IMR-90 (cell line): ENCODE measurements at regions not wholly inside any gene's neighbourhood (a gene's known extent, or its start where the extent isn't known, plus 50 kb on each side); places are given as distances from the start of the nearest gene placed in this dataset.

ENCODE experiments used
- ATAC-seq: fragments of 200-7000 bp; cut with Tn5 transposase; 2 replicates; pipeline ENCODE4 v1.9.1; 2020; ENCODE audit warnings: low read depth, mild to moderate bottlenecking, moderate library complexity
- BruUV-seq: library from RNA; stranded (reverse); fragments of 400-500 nt; replicated peaks from 2 replicates; lab custom pipeline; 2021; lab: Mats Ljungman, UMichigan
- CTCF ChIA-PET: fragments of 300-600 bp; formaldehyde crosslinking; extraction: SDS; loops from one replicate; lab custom pipeline; 2021; ENCODE audit warnings: antibody characterized with exemption; lab: Yijun Ruan, JAX
- POLR2A ChIA-PET: fragments of 300-600 bp; sonication (Branson Sonifier 250); formaldehyde crosslinking; loops from one replicate; lab custom pipeline; 2022; ENCODE audit warnings: antibody characterized with exemption; ENCODE audit not compliant: unreplicated experiment; lab: Charles Lee
- DNase-seq: peaks from one replicate; pipeline ENCODE4 v3.0.0; 2013
- H2AFZ ChIP-seq: replicated peaks from 2 replicates; pipeline ENCODE3; 2013; ENCODE audit warnings: low read length, mild to moderate bottlenecking; ENCODE audit not compliant: poor library complexity
- H2AK5ac ChIP-seq: 2 replicates; pipeline ENCODE4 v1.6.1; 2013; ENCODE audit warnings: low read depth, low read length, inconsistent platforms
- H2AK9ac ChIP-seq: replicated peaks from 2 replicates; pipeline ENCODE3; 2013; ENCODE audit warnings: mild to moderate bottlenecking, low read depth, low read length, moderate library complexity; ENCODE audit not compliant: poor library complexity
- H2BK120ac ChIP-seq: 2 replicates; pipeline ENCODE4 v1.6.1; 2013; ENCODE audit warnings: low read depth, low read length, inconsistent platforms
- H2BK15ac ChIP-seq: 3 replicates; pipeline ENCODE4 v1.6.1; 2013; ENCODE audit warnings: low read depth, low read length, inconsistent platforms
- H2BK20ac ChIP-seq: 2 replicates; pipeline ENCODE4 v1.6.1; 2013; ENCODE audit warnings: low read depth, mild to moderate bottlenecking, inconsistent platforms, low read length, moderate library complexity
- H2BK5ac ChIP-seq: 2 replicates; pipeline ENCODE4 v1.6.1; 2013; ENCODE audit warnings: mild to moderate bottlenecking, low read depth, low read length, inconsistent platforms; ENCODE audit not compliant: poor library complexity, severe bottlenecking
- H3K14ac ChIP-seq: replicated peaks from 2 replicates; pipeline ENCODE4 v1.6.1; 2013; ENCODE audit warnings: low read depth, low read length, inconsistent platforms
- H3K18ac ChIP-seq: 2 replicates; pipeline ENCODE4 v1.6.1; 2013; ENCODE audit warnings: low read depth, low read length, control low read depth
- H3K23ac ChIP-seq: 2 replicates; pipeline ENCODE4 v1.6.1; 2013; ENCODE audit warnings: low read depth, low read length, inconsistent platforms
- H3K27ac ChIP-seq: 2 replicates; pipeline ENCODE4 v1.5.1; 2013; ENCODE audit warnings: mild to moderate bottlenecking, control low read depth, low read length; ENCODE audit not compliant: insufficient read depth
- H3K27me3 ChIP-seq: 2 replicates; pipeline ENCODE4 v1.6.1; 2013; ENCODE audit warnings: low read length; ENCODE audit not compliant: control insufficient read depth, insufficient read depth
- H3K36me3 ChIP-seq: 2 replicates; pipeline ENCODE4 v1.6.1; 2013; ENCODE audit warnings: low read length, mixed read lengths; ENCODE audit not compliant: control insufficient read depth, insufficient read depth
- H3K4ac ChIP-seq: 2 replicates; pipeline ENCODE4 v1.6.1; 2013; ENCODE audit warnings: low read depth, low read length, inconsistent platforms
- H3K4me1 ChIP-seq: 2 replicates; pipeline ENCODE4 v1.6.1; 2013; ENCODE audit warnings: low read length, mixed read lengths; ENCODE audit not compliant: control insufficient read depth, insufficient read depth
- H3K4me2 ChIP-seq: 2 replicates; pipeline ENCODE4 v1.6.1; 2013; ENCODE audit warnings: low read depth, mild to moderate bottlenecking, control low read depth, low read length, moderate library complexity
- H3K4me3 ChIP-seq: 2 replicates; pipeline ENCODE4 v1.5.1; 2013; ENCODE audit warnings: low read depth, mild to moderate bottlenecking, control low read depth, low read length, moderate library complexity; ENCODE audit not compliant: insufficient read depth
- H3K56ac ChIP-seq: 2 replicates; pipeline ENCODE4 v1.6.1; 2013; ENCODE audit warnings: low read length, inconsistent platforms; ENCODE audit not compliant: insufficient read depth; ENCODE audit errors: extremely low read depth
- H3K79me1 ChIP-seq, 2 experiments: 2 replicates each; pipeline ENCODE4 v1.6.1; 2013; ENCODE audit warnings: low read length in 2 of 2, inconsistent platforms in 1 of 2, low read depth in 1 of 2
- H3K9ac ChIP-seq: 2 replicates; pipeline ENCODE4 v1.6.1; 2013; ENCODE audit warnings: low read depth, low read length, control low read depth
- H3K9me1 ChIP-seq: 2 replicates; pipeline ENCODE4 v1.6.1; 2013; ENCODE audit warnings: low read length, inconsistent platforms; ENCODE audit not compliant: insufficient read depth
- H3K9me3 ChIP-seq: 2 replicates; pipeline ENCODE4 v1.6.1; 2013; ENCODE audit warnings: low read length; ENCODE audit not compliant: control insufficient read depth, insufficient read depth
- H4K20me1 ChIP-seq: 2 replicates; pipeline ENCODE4 v1.6.1; 2013; ENCODE audit warnings: low read length, inconsistent platforms; ENCODE audit not compliant: insufficient read depth
- H4K5ac ChIP-seq: 2 replicates; pipeline ENCODE4 v1.6.1; 2013; ENCODE audit warnings: mild to moderate bottlenecking, low read depth, low read length, control low read depth
- H4K8ac ChIP-seq, 2 experiments: 2 replicates each; pipeline ENCODE4 v1.6.1; 2013; ENCODE audit warnings: low read depth in 2 of 2, low read length in 2 of 2, control low read depth in 1 of 2, inconsistent platforms in 1 of 2
- H4K91ac ChIP-seq: 2 replicates; pipeline ENCODE4 v1.6.1; 2013; ENCODE audit warnings: low read depth, low read length, inconsistent platforms; ENCODE audit not compliant: insufficient read depth
- BHLHE40 ChIP-seq: fragments of 150-350 bp; IDR thresholded peaks from 2 replicates; pipeline ENCODE4 v1.6.1; 2016; ENCODE audit warnings: mild to moderate bottlenecking, low read depth, low read length
- CEBPB ChIP-seq: IDR thresholded peaks from 2 replicates; pipeline ENCODE4 v1.6.1; 2012; ENCODE audit warnings: low read depth, low read length, improper control_type of control experiment
- CHD1 ChIP-seq: IDR thresholded peaks from 2 replicates; pipeline ENCODE4 v1.6.1; 2012; ENCODE audit warnings: low read depth, low read length, improper control_type of control experiment
- CTCF ChIP-seq: conservative IDR thresholded peaks from 2 replicates; pipeline ENCODE4 v1.5.1; 2012; ENCODE audit warnings: mild to moderate bottlenecking, low read depth, low read length, improper control_type of control experiment
- ELK1 ChIP-seq: fragments of 150-350 bp; IDR thresholded peaks from 2 replicates; pipeline ENCODE4 v1.6.1; 2016; ENCODE audit warnings: low read depth, mild to moderate bottlenecking, low read length, moderate library complexity, borderline replicate concordance
- FOS ChIP-seq: fragments of 150-350 bp; IDR thresholded peaks from 2 replicates; pipeline ENCODE4 v1.6.1; 2016; ENCODE audit warnings: low read depth, low read length
- MAFK ChIP-seq: IDR thresholded peaks from 2 replicates; pipeline ENCODE4 v1.6.1; 2012; ENCODE audit warnings: low read depth, low read length, improper control_type of control experiment
- MAZ ChIP-seq: IDR thresholded peaks from 2 replicates; pipeline ENCODE4 v1.6.1; 2012; ENCODE audit warnings: low read depth, mild to moderate bottlenecking, low read length, improper control_type of control experiment, moderate library complexity, borderline replicate concordance
- MXI1 ChIP-seq: IDR thresholded peaks from 2 replicates; pipeline ENCODE4 v1.6.1; 2012; ENCODE audit warnings: low read depth, mild to moderate bottlenecking, low read length, moderate library complexity, borderline replicate concordance
- NFE2L2 ChIP-seq: fragments of 150-350 bp; IDR thresholded peaks from 2 replicates; pipeline ENCODE4 v1.6.1; 2016; ENCODE audit warnings: low read depth, mild to moderate bottlenecking, low read length
- POLR2A ChIP-seq: IDR thresholded peaks from 2 replicates; pipeline ENCODE4 v1.6.1; 2012; ENCODE audit warnings: mild to moderate bottlenecking, low read depth, low read length
- RAD21 ChIP-seq: IDR thresholded peaks from 2 replicates; pipeline ENCODE4 v1.6.1; 2012; ENCODE audit warnings: low read length, improper control_type of control experiment
- RCOR1 ChIP-seq: IDR thresholded peaks from 2 replicates; pipeline ENCODE4 v1.6.1; 2012; ENCODE audit warnings: mild to moderate bottlenecking, low read length, improper control_type of control experiment; ENCODE audit not compliant: insufficient replicate concordance
- RFX5 ChIP-seq: IDR thresholded peaks from 2 replicates; pipeline ENCODE4 v1.8.0; 2012; ENCODE audit warnings: low read depth, mild to moderate bottlenecking, low read length, moderate library complexity
- USF2 ChIP-seq: fragments of 150-350 bp; IDR thresholded peaks from 2 replicates; pipeline ENCODE4 v1.6.1; 2017; ENCODE audit warnings: mild to moderate bottlenecking, antibody characterized with exemption, low read length, low read depth
- WGBS, 2 experiments: methylation state at CpG; one replicate each; pipeline versions ENCODE4 v1.1.5 to v1.1.7; 2013; ENCODE audit warnings: missing lambda C conversion rate in 2 of 2; ENCODE audit not compliant: insufficient read length in 1 of 2; ENCODE audit errors: extremely low coverage in 2 of 2; 5-methylcytosine and 5-hydroxymethylcytosine counted together
- dilution Hi-C: fragments of 300-500 bp; cut with HindIII; formaldehyde crosslinking; loops from one replicate; pipeline ENCODE4 v1.14.3; 2018; ENCODE audit warnings: low sequenced_read_pairs; ENCODE audit not compliant: unreplicated experiment
- in situ Hi-C: fragments of 300-500 bp; cut with MboI; formaldehyde crosslinking; loops from 3 replicates; pipeline ENCODE4 v1.14.3; 2019; ENCODE audit warnings: low sequenced_read_pairs, inconsistent platforms, mixed read lengths
- intact Hi-C: fragments of 100-400 bp; cut with micrococcal nuclease; formaldehyde crosslinking; loops from 2 replicates; pipeline ENCODE4 v1.10.0; 2022

- ChIA-PET CTCF (no interaction called here), POLR2A (no interaction called here)
- intact Hi-C loops, result no loop called here
- Histone ChIP-seq H2BK5ac (no peak overlapping the region), H3K14ac (no peak overlapping the region), H2AK9ac (no peak overlapping the region), H3K79me1 (no peaks in the 10 kb centered on the region), H3K27me3 (no peaks in the 10 kb centered on the region), H3K4me3 (no peak overlapping the region), H2BK20ac (no peak overlapping the region), H3K23ac (no peak overlapping the region), H3K36me3 (no peaks in the 10 kb centered on the region), H3K18ac (no peak overlapping the region), H2BK15ac (no peak overlapping the region), H2BK120ac (no peak overlapping the region), H3K56ac (no peak overlapping the region), H3K9me3 (peaks cover 2% of the 10 kb centered on the region; the same call in 1 of the 2 replicates), H3K9me1 (no peaks in the 10 kb centered on the region), H3K4me1 (no peaks in the 10 kb centered on the region), H3K4me2 (no peak overlapping the region), H3K4ac (no peak overlapping the region), H4K91ac (no peak overlapping the region), H2AK5ac (no peak overlapping the region), H3K27ac (no peak overlapping the region), H4K8ac (no peak overlapping the region), H4K5ac (no peak overlapping the region), H4K20me1 (no peaks in the 10 kb centered on the region), H3K9ac (no peak overlapping the region), H2AFZ (no peak overlapping the region)
- no CpG with 5 or more reads among the region's 3 CpGs for WGBS, 2 experiments
- DNase-seq, result no peak
- in situ Hi-C loops, result no loop called here
- TF ChIP-seq FOS, result no peak
- TF ChIP-seq CTCF, result no peak
- TF ChIP-seq CHD1, result no peak
- TF ChIP-seq MXI1, result no peak
- no peak for TF ChIP-seq NFE2L2
- no peak for TF ChIP-seq RCOR1
- TF ChIP-seq MAFK, result no peak
- no peak for TF ChIP-seq MAZ
- TF ChIP-seq CEBPB, result no peak
- TF ChIP-seq RFX5, result no peak
- TF ChIP-seq ELK1, result no peak
- no peak for TF ChIP-seq POLR2A
- TF ChIP-seq BHLHE40, result no peak
- TF ChIP-seq USF2, result no peak
- TF ChIP-seq RAD21, result no peak
- ATAC-seq, result no peak
- no TSS peak for BruUV-seq
- dilution Hi-C loops, result no loop called here
Measured at GRCh38 chr18:30920351-30920750, 122.2 kb downstream of the DSC3 start.
